ENCODE measurements at regions not wholly inside any gene's neighbourhood (a gene's known extent, or its start where the extent isn't known, plus 50 kb on each side); places are given as distances from the start of the nearest gene placed in this dataset.

DNA sequence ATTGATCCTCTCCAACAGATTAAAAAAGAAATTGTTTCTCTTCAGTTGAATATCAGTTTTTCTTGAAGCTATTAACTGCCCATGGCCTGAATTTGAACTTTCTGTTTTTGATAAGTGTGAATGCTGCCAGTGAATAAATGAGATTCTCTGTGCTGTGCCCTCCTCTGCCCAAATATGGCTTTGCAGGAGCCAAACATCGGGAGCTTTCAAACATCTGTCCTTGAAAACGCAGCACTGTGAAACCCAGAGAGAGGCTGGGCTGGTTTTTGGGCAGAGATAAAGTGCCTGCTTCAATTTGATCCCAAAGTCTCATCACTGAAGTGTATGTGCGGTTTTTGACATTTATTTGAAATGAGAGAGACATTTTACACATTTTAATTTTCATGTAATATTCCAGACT lies 268.3 kb upstream of the SHH start:
- no peaks in the 10 kb centered on the region for H3K36me3 Mint-ChIP-seq (ENCODE audit: insufficient read depth, unreplicated experiment)
- no peaks in the 10 kb centered on the region for H3K4me1 Mint-ChIP-seq (ENCODE audit: low read depth, unreplicated experiment)
- TF ChIP-seq, protein P1, sequence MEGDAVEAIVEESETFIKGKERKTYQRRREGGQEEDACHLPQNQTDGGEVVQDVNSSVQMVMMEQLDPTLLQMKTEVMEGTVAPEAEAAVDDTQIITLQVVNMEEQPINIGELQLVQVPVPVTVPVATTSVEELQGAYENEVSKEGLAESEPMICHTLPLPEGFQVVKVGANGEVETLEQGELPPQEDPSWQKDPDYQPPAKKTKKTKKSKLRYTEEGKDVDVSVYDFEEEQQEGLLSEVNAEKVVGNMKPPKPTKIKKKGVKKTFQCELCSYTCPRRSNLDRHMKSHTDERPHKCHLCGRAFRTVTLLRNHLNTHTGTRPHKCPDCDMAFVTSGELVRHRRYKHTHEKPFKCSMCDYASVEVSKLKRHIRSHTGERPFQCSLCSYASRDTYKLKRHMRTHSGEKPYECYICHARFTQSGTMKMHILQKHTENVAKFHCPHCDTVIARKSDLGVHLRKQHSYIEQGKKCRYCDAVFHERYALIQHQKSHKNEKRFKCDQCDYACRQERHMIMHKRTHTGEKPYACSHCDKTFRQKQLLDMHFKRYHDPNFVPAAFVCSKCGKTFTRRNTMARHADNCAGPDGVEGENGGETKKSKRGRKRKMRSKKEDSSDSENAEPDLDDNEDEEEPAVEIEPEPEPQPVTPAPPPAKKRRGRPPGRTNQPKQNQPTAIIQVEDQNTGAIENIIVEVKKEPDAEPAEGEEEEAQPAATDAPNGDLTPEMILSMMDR (IDR thresholded peaks at IDR 0.05; ENCODE audit: insufficient read depth in 1 of 2, low read depth in 1 of 2, low read length in 1 of 2, severe bottlenecking in 1 of 2, unreplicated experiment in 1 of 2) = no peak
- H3K9me3 Mint-ChIP-seq (ENCODE audit: unreplicated experiment) = peaks cover 9% of the 10 kb centered on the region
- H3K4me3 Mint-ChIP-seq (ENCODE audit: unreplicated experiment) = no peak overlapping the region
- intact Hi-C loops (cut with micrococcal nuclease; ENCODE audit: unreplicated experiment) = no loop called here
- Histone ChIP-seq H3K4me3 (ENCODE audit: low read depth, low read length) (no peak overlapping the region), H3K9me3 (no peaks in the 10 kb centered on the region), H3K4me1 (no peaks in the 10 kb centered on the region), H3K36me3 (ENCODE audit: control insufficient read depth, insufficient read depth, low read length) (no peaks in the 10 kb centered on the region), H3K27me3 (replicated peaks; ENCODE audit: control insufficient read depth, insufficient read depth, low read length) (no peaks in the 10 kb centered on the region)
- DNase-seq = no peak
- ChIA-PET POLR2A (no interaction called here), CTCF (no interaction called here)
- H3K27me3 Mint-ChIP-seq (ENCODE audit: insufficient read depth, unreplicated experiment) = no peaks in the 10 kb centered on the region
- H3K27ac Mint-ChIP-seq (ENCODE audit: unreplicated experiment) = no peak overlapping the region
- no TSS peak for BruUV-seq (replicated peaks)

DNA sequence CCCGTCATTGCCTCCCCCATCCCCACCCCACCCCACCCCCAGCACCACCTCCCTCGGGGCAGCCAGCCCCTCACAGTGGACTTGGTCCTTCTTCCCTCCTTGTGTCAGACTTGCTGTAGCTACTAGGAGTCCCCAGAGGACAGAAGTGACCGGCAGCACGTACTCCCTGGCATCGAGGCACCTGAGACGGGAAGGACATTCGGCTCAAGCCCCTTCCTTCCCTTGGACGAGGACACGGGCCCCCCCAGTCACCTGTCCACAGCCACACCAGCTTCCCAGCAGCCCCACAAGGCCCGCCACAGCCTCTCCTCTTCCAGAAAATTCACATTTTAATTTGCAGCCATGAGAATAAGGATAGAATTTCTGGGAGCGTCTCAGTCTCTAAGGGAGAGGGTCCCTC lies 267.8 kb upstream of the SHH start:
- DNase-seq = no peak
- POLR2A ChIA-PET = no interaction called here
- Mint-ChIP-seq H3K27ac (ENCODE audit: unreplicated experiment) (no peak overlapping the region), H3K9me3 (ENCODE audit: unreplicated experiment) (peaks cover 9% of the 10 kb centered on the region), H3K4me1 (ENCODE audit: low read depth, unreplicated experiment) (no peaks in the 10 kb centered on the region), H3K36me3 (ENCODE audit: insufficient read depth, unreplicated experiment) (no peaks in the 10 kb centered on the region), H3K27me3 (ENCODE audit: insufficient read depth, unreplicated experiment) (no peaks in the 10 kb centered on the region), H3K4me3 (ENCODE audit: unreplicated experiment) (no peak overlapping the region)
- no peaks in the 10 kb centered on the region for H3K9me3 ChIP-seq
- no peaks in the 10 kb centered on the region for H3K36me3 ChIP-seq (ENCODE audit: control insufficient read depth, insufficient read depth, low read length)
- intact Hi-C loops (cut with micrococcal nuclease; ENCODE audit: unreplicated experiment) = no loop called here
- no peaks in the 10 kb centered on the region for H3K27me3 ChIP-seq (replicated peaks; ENCODE audit: control insufficient read depth, insufficient read depth, low read length)
- H3K4me3 ChIP-seq (ENCODE audit: low read depth, low read length) = no peak overlapping the region
- H3K4me1 ChIP-seq = no peaks in the 10 kb centered on the region
- CTCF ChIA-PET = no interaction called here
- BruUV-seq (replicated peaks) = no TSS peak
- TF ChIP-seq, protein P1 (IDR thresholded peaks at IDR 0.05; ENCODE audit: insufficient read depth in 1 of 2, low read depth in 1 of 2, low read length in 1 of 2, severe bottlenecking in 1 of 2, unreplicated experiment in 1 of 2) = no peak

DNA sequence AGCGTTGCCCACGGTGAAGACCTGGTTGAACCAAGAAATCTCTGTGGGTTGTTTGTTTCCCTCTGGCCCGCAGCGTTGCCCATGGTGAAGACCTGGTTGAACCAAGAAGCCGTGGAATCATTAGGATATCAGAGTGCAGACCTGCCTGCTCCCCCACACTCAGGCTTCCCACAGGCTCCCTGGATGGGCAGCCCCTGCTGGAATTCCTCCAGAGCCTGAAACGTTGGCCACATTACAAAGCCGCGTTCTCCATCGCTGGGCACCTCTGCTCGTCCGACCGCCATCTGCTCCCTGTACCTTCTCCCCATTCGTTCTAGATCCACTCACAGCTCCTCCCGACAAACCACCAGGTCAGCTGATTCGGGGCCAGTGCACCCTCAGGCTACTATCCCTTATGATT lies 266.9 kb upstream of the SHH start:
- TF ChIP-seq, protein P1 (IDR thresholded peaks at IDR 0.05; ENCODE audit: insufficient read depth in 1 of 2, low read depth in 1 of 2, low read length in 1 of 2, severe bottlenecking in 1 of 2, unreplicated experiment in 1 of 2) = no peak
- Mint-ChIP-seq H3K27ac (ENCODE audit: unreplicated experiment) (no peak overlapping the region), H3K4me3 (ENCODE audit: unreplicated experiment) (no peak overlapping the region), H3K9me3 (ENCODE audit: unreplicated experiment) (peaks cover 2% of the 10 kb centered on the region), H3K36me3 (ENCODE audit: insufficient read depth, unreplicated experiment) (no peaks in the 10 kb centered on the region), H3K27me3 (ENCODE audit: insufficient read depth, unreplicated experiment) (no peaks in the 10 kb centered on the region), H3K4me1 (ENCODE audit: low read depth, unreplicated experiment) (no peaks in the 10 kb centered on the region)
- intact Hi-C loops (cut with micrococcal nuclease; ENCODE audit: unreplicated experiment) = no loop called here
- POLR2A ChIA-PET = no interaction called here
- no peaks in the 10 kb centered on the region for H3K36me3 ChIP-seq (ENCODE audit: control insufficient read depth, insufficient read depth, low read length)
- CTCF ChIA-PET = no interaction called here
- no TSS peak for BruUV-seq (replicated peaks)
- no peaks in the 10 kb centered on the region for H3K4me1 ChIP-seq
- no peak for DNase-seq
- no peaks in the 10 kb centered on the region for H3K9me3 ChIP-seq
- H3K27me3 ChIP-seq (replicated peaks; ENCODE audit: control insufficient read depth, insufficient read depth, low read length) = no peaks in the 10 kb centered on the region
- no peak overlapping the region for H3K4me3 ChIP-seq (ENCODE audit: low read depth, low read length)
